ENCODE measurements at regions not wholly inside any gene's neighbourhood (a gene's known extent, or its start where the extent isn't known, plus 50 kb on each side); places are given as distances from the start of the nearest gene placed in this dataset.
A peak's percentile ranks its signal among the peaks of the same experiment; 100 is the strongest.

DNA sequence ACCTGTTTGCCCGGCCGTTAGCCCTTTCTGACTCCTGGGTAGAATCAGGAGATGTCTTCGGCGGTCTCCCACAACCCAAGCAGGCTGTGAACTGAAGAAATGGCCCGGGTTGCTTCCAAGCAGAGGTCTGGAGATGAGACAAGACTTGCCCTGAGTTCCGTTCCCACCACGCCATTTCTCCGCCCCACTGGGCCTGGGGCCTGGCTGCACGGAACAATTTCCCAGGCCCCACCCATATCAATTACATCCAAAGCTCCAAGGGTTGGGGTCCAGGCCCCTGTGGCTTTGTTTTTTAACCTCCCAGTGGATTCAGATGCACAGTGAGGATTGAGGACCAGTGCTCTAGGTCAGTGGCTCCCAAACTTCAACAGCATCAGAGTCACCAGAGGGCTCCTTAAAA lies 214.5 kb upstream of the ARID1B start:
- DNase-seq (ENCODE audit: low read depth): no peak

DNA sequence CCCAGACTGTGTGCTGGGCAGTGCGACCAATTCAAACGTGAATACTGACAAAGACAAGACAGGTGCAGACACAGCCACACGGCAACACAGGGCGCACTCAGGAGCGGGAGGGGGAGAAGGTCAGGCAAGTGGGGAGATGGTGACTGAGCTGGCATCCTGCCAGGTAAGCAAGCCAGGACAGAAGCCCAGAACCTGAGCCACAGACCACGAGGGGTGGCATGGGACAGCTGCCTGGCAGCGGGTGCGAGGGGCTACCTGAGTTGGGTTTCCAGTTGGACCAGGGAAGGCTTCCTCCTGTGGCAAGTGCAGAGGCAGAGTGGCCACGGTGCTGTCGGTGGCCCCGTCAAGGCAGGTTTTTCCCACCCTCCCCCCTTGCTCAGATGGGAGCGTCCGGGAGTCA lies 215.2 kb upstream of the ARID1B start:
- DNase-seq (ENCODE audit: low read depth): no peak

DNA sequence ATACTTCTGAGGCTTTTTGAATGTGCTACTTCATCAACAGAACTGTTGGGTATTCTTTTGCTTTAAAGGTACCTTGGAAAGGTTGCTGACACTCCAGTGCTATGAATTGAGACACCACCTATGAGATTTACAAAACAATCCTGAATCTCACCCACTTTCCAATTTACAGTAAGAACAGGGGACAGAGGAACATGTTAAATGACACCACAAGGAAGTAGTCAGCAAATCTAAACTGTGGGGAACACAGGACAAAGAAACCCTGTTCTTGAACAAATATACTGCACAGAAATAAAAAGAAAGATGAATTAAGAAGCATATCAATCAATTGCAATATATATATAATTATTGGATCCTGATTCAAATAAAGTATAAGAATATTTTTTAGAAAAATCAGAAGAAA lies 216.7 kb upstream of the ARID1B start:
- no peak for DNase-seq (ENCODE audit: low read depth)

DNA sequence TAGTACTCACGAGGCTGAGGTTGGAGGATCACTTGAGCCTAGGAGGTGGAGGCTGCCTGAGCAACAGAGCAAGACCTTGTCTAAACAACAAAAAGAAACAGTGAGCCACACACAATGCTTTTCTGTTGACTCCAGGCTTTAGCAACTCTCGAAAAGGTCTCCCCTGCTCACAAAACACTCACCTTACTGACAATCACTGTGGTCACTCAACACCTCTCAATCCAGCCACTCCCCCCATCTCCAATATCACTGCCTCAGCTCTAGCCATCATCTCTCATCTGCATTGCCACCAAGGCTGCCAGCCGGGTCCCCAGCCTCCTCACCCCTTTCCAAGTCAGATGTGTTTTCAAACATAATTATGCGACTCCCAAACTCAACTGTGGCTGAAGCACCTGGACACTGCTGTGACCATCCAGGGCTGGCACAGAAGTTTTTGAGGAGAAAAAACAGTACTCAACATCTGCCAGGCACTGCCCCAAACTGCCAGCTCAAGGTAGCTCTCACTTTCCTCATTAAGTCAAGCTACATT lies 218.0 kb upstream of the ARID1B start:
- DNase-seq (ENCODE audit: low read depth): no peak

DNA sequence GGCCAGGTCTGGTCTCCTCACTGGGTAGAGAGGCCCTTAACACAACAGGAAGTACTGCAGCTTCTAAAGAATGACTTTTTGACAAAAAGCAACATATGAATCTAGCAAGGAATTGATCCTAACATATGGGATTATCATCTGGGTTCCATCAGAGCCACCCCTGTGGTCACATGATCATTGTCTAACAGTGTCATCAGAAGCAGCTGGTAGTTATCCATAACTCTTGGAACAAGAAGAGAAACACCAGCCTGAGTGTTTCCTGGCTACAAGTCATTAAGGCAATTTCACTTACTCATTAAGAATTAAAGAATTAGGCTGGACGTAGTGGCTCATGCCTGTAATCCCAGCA lies 219.3 kb upstream of the ARID1B start:
- DNase-seq (ENCODE audit: low read depth): no peak

DNA sequence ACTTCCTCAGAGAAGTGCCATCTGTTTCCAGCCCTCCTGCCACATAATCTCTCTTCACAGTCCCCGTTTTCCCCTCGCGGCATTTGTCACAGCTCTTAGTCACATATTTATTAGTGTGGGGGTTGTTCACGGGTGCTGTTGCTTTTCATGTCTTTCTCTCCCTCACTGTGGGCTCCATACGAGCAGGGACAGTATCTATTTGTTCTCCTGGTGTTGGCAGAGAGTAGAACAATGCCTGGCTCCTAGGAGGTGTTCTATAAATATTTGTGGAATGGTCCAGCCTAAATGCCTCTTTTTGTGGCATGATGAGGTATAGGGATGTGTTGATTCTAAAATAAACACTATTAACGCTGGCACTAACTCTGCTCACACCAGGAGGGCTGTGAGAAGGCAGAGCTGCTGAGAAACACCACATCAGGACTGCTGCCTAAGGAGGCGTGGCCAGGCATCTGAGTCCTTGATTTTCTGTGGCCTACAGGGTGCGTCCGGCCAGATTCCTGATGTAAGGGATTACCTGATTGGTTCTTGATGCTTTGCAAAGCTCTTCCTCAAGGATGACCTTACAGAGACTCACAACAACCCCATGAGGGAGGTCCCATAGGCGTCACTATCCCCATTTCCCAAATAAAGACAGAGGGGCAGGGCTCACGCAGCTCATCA lies 219.8 kb upstream of the ARID1B start:
- no peak for DNase-seq (ENCODE audit: low read depth)

DNA sequence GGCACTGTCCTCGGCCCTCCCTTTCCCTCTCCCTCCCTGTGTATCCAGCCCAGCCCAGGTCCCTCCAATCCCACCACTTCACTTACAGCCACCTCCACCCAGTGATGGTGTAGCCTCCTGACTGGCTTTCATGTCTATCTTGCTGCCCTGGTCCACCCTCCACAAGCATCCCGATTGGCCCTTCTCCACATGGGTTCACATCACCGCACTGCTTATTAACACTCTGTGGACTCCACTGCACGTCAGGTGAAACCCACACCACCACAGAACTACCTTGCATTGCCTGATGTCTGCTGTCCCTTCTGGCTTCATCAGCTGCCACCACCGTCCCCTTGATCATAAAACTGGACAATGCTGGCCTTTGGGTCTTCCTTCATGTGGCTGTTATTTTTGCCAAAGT lies 220.4 kb upstream of the ARID1B start:
- DNase-seq (ENCODE audit: low read depth): no peak

DNA sequence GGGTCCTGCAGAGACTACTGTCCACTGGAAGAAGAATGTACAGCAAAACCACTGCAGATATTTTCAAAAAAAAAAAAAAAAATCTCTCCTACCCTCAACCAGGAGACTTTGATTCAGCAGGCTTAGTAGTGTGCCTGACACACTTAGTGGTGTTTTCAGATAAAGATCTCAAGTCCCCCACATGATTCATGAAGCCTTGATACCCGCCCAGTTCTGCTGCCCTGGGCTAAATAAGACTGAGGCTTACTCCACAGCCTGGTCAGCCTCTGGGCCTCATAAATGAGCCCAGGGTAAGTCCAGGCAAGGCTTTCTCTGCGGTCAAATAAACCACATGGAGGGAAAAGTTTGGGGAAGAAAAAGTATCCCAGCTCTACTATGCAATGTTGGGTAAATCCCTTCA lies 222.1 kb upstream of the ARID1B start:
- peak; percentile 12 for DNase-seq (ENCODE audit: low read depth)

DNA sequence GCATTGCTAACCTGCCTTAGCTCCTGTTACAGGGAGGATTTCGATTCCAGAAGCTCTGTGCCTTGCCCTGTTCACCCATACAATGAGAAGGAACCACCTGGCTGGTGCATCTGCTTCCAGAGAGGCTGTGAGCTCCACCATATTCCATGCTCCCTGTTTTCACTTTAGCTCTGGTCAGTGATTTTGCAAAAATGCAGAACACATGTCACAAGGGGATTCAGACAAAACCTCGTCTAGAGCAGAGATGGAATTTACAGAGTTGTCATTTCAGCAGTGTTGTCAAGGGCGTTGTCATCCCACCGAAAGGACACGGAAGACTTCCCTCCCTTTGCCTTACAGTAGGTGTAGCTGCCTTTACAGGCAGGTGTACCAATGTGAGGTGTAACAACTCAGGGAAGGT lies 223.0 kb upstream of the ARID1B start:
- DNase-seq (ENCODE audit: low read depth): no peak

DNA sequence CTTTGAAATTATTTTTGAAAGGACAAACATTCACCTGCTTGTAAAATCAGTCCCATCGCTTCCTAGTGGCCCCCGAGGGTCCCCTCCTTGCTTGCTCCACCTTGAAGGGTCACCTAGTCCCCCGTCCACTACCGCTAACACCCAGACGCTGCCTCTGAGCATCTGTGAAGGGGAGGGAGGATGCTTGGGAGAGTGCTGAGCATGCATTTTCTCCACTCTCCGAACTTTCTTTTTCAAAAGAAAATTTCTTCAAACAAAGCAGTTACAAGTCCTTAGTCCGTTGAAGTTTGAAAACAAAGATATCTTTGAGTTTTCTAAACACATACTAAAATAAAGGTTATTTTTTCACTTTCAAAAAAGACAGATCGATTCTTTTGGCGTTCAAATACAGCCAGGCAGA lies 224.3 kb upstream of the ARID1B start:
- DNase-seq (ENCODE audit: low read depth): no peak

DNA sequence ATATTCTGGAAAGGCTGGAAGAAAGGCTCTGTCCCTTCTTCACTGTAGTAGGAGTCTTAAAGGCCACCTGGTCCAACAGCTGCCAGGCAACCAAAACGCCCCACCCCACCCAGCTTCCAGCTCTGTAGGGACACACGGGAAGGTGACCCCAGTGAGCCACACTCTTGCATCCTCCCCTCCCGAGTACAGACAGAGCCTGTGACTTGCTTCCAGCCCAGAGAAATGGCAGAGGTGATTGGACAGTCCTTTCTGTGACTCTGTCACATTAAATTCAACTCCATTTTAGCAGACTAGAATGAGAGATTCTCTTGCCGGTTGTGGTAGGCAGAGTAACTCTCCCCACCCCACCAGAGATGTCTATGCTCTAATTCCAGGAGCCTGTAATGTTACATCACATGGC lies 226.2 kb upstream of the ARID1B start:
- DNase-seq (ENCODE audit: low read depth): no peak

DNA sequence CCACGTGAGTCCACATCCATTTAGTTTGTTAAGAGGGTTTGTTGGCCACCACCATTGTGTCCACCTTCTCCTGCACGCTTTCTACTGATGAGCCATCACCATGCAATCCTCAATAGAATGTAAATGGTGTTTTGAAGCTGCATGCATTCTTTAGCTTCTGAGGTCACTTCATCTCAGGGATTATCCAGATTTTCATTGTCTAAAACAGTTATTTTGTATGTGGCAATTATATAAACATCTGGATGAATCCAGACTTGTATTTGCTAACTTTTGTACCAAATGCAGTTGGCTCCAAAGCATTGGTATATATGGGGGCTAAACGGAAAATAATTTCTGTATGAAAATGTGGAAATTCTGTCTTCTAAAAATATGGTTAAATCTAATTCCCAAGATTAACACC lies 231.2 kb upstream of the ARID1B start:
- no peak for DNase-seq (ENCODE audit: low read depth)

DNA sequence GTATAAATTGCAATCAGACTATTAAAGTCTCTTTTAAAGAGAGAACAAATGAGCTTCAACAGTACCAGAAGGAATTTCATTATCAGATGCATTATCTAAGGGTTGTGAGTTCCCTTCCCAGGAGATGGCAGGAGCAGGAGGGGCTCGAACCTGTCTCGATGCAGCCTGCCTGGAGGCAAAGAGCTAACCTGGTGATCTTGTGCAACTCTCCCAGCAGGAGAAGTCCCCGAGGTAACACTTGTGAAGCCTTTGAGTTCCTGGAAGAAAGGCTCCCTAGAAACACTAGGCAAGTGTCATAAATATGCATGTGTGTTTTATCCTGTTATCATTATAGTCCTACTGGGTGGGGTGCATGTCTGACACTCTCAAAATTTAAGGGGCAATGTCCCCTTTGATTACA lies 232.2 kb upstream of the ARID1B start:
- DNase-seq (ENCODE audit: low read depth): no peak

DNA sequence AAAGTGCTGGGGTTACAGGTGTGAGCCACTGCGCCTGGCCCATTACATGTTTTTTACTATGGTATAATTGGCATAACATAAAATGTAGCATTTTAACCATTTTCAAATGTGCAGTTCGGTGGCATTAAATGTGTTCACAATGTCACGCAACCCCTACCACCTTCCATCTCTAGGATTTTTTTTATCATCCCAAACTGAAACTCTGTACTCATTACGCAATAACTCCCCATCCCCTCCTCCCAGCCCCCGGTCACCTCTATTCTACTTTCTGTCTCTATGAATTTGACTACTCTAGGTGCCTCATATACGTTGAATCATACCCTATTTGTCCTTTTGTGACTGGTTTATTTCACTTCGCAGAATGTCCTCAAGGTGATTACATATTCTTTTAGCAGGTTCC lies 233.1 kb upstream of the ARID1B start:
- no peak for DNase-seq (ENCODE audit: low read depth)

DNA sequence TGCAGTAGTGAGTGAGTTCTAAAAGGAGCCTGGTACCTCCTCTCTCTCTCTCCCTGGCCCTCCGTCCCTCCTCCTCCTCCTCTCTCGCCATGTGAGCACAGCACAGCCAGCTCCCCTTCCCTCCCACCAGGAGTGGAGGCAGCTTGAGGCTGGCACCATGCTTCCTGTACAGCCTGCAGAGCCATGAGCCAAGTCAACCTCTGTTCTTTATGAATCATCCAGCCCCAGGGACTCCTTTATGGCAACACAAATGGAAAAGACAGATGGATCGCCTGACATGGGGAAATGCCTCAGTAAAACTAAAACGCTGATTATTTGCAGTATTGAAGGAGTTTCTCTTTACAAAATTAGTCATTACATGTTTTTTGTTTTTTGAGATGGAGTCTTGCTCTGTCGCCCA lies 233.7 kb upstream of the ARID1B start:
- DNase-seq (ENCODE audit: low read depth): no peak

DNA sequence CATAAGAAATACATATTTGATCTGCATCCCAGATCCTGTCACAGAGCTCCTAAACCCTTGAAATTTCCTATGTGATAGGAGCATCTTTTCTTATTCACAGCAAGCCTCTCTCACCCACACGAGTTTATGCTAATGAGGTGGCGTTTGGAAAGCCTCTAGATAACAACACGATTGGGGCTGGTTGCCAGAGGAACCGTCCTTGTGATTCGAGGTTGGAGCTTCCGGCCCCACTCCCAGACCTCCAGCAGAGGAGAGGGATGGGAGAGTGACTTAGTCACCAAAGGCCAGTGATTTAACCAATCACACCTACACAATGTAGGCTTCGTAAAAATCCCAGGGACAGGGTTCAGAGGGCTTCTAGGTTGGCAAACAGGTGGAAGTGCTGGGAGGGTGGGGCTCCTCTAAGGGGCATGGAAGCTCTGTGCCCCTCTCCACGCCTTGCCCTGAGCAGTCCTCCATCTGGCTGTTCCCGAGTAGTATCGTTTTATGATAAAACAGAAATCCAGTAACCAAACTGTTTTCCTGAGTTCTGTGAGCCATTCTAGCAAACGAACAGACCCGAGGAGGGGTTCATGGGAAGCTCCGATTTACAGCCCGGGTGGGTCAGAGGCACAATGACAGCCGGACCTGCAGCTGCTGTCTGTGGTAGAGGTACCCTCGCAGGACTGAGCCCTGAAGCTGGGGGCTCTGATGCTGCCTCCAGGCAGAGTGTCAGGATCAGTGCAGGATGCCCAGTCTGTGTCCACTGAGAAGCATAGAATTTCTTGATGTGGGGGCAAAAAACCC lies 238.1 kb upstream of the ARID1B start:
- no peak for DNase-seq (ENCODE audit: low read depth)

DNA sequence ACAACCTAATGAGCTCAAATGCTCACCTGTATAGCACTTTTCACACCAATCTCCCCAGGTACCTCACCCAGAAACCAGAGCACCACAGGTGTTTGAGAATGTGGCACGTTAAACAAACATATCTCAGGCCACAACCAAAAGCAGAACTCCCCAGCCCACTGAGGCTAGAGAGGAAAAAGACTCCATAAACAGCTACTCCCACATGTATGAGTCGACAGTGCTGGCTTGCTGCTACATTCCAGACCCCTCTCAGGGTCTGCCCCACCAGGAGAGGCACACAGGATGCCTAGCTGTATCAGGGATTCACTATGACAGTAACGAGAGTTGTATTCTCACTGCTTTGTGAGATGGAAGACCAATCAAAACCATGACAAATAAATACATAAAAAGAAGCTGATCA lies 242.6 kb upstream of the ARID1B start:
- DNase-seq (ENCODE audit: low read depth): no peak

DNA sequence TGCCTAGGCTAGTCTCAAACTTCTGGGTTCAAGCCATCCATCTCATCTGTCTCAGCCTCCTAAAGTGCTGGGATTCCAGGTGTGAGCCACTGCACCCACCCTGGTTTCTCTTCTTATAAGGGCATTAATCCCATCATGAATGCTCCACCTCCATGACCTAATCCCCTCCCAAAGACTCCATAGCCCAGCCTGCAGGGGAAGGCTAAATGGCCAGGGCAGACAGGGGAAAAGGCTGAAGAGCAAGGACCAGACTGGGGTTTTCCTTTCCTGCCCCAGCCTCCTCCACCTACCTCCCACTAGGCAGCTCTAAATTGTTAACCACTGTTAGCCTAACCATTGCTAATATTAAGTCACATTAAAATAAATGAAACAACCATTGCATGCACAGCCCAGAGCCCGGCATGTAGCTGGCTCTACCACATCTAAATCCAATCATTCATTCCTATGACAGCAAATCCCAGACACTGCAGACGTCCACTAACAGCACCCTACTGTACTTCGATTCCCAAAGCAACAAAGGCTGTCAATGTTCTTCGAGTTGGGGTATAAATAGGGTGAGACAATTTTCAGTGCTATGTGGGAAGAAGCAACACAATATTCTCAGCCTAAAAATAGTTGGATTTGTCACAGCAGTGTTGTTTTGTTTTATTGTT lies 243.2 kb upstream of the ARID1B start:
- no peak for DNase-seq (ENCODE audit: low read depth)

DNA sequence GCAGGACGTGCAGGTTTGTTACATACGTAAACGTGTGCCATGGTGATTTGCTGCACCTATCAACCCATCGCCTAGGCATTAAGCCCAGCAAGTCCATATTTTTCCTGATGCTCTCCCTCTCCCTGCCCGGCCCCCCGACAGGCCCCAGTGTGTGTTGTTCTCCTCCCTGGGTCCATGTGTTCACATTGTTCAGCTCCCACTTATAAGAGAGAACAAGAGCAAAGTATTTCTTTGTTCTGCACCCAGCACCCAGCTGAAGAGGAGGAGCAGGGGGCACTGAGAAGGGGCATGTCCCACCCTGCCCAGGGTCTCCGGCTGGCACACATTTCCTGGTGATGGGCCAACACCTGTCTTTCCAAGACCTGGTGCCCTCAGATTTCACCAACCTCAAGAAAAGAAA lies 251.1 kb upstream of the ARID1B start:
- no peak for DNase-seq (ENCODE audit: low read depth)

DNA sequence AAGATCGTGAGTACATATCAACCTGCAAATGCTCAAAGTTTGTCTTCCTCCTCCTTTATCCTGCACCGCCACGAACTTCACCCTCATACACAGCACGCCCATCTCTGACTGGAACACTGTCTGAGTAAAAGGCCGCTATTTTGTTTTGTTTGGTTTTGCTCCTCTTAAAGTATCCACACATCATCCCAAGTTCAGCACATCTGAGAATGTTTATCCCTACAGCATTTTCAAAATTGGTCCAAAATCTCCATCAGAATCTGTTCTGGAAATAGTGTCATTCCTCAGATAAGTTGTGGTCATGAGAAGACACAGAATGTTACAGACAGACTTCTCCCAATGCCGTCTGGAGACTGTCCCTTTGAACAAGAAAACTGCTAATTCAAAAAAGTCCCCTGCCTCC lies 251.6 kb upstream of the ARID1B start:
- DNase-seq (ENCODE audit: low read depth): no peak

DNA sequence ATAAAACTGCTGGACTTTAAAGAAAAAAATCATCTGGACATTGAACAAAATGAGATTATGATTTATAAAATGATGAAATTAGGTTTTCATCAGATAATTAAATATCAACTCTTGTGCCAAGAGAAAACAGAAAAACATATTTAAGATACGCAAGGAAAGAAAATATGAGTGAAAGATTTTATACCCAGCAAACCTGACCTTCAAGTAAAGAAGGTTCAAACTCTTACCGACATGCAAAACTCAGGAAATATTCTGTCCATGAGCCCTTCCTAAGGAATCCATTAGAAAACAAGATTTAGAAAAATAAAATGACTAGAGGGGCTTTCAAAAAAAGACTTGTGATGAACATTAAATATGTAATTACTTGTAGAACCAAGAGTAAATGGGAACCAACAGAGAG lies 257.2 kb upstream of the ARID1B start:
- no peak for DNase-seq (ENCODE audit: low read depth)

DNA sequence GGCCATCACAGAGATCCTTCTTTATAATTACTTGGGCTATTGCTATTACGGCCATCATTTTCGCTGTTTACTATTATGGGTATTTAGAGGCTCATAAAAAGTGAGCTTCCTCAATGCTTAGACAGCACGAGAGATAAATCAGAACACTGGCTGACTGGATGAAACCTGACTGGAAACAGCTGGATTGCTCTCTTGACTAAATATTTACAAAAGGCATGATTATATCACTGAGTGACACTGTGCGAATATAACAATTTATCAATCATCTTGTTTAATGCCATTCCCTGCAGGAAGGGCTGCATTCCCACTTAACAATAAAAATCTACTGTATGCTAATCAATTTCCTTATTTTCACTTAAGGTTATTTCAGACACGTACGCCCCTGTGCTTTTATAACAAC lies 260.1 kb upstream of the ARID1B start:
- no peak for DNase-seq (ENCODE audit: low read depth)

DNA sequence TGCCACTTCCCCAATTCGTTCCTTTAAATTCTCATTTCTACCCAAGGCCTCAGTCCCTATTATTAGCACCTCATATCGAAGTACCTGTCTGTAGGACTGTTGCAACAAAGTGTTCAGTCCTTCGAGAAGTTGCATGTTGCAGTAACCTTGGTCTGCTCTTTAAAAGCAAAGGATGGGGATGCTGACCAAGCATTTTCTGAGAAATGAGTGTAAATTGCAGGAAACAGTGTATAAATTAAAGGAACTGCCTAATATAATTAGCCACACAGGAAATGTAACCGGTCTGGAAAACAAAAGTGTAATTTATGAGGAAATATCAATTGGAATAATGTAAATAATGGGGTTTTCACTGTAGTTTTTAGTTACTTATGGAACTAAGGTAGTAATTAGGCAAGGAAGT lies 261.9 kb upstream of the ARID1B start:
- DNase-seq (ENCODE audit: low read depth): no peak
